ENCODE measurements at regions not wholly inside any gene's neighbourhood (a gene's known extent, or its start where the extent isn't known, plus 50 kb on each side); places are given as distances from the start of the nearest gene placed in this dataset.

DNA sequence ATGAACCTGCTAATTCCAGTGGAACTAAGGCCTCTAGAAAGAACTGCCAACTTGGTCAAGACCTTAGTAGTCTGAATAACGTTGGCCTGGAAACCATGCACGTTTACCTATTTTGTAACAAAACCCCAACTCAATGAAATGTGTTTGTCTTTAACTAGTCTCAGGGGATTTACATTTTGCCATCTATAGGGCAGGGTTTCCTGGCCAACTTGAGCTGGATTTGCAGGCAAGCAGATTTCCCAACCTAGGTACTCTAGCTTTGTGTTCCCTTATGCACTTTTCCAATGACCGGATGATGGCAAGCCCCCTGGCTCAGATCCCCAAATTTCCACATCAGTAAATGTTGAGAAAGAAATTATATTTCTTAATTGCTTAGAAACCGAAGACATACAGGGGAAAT lies 114.5 kb downstream of the IRS2 start:
- no peak overlapping the region for H3K4me3 ChIP-seq (ENCODE audit: low read depth, low read length)
- DNase-seq (ENCODE audit: low read depth), result no peak
- TF ChIP-seq, protein P1, sequence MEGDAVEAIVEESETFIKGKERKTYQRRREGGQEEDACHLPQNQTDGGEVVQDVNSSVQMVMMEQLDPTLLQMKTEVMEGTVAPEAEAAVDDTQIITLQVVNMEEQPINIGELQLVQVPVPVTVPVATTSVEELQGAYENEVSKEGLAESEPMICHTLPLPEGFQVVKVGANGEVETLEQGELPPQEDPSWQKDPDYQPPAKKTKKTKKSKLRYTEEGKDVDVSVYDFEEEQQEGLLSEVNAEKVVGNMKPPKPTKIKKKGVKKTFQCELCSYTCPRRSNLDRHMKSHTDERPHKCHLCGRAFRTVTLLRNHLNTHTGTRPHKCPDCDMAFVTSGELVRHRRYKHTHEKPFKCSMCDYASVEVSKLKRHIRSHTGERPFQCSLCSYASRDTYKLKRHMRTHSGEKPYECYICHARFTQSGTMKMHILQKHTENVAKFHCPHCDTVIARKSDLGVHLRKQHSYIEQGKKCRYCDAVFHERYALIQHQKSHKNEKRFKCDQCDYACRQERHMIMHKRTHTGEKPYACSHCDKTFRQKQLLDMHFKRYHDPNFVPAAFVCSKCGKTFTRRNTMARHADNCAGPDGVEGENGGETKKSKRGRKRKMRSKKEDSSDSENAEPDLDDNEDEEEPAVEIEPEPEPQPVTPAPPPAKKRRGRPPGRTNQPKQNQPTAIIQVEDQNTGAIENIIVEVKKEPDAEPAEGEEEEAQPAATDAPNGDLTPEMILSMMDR (IDR thresholded peaks at IDR 0.05; ENCODE audit: insufficient read depth, low read depth, low read length, missing control alignments), result no peak

DNA sequence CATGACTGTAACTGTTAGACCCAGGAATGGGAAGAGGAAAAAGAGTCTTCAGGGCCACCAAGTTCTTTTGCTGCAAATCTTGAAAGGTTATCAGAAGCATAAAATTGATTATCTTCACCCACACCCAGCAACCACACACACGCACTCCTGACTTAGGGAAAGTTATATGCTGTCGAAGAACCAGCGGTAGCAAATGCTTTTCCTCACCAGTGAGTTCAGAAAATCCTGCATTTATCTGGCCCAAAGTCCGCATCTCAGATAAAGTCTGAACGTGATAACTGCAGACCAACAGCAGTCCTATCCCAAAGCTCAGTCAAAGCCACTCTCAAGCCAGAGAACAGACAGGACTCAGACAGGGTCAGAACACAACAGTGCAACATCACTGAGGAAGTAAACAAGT lies 115.6 kb downstream of the IRS2 start:
- TF ChIP-seq, protein P1 (IDR thresholded peaks at IDR 0.05; ENCODE audit: insufficient read depth, low read depth, low read length, missing control alignments), result no peak
- no peak overlapping the region for H3K4me3 ChIP-seq (ENCODE audit: low read depth, low read length)
- no peak for DNase-seq (ENCODE audit: low read depth)

DNA sequence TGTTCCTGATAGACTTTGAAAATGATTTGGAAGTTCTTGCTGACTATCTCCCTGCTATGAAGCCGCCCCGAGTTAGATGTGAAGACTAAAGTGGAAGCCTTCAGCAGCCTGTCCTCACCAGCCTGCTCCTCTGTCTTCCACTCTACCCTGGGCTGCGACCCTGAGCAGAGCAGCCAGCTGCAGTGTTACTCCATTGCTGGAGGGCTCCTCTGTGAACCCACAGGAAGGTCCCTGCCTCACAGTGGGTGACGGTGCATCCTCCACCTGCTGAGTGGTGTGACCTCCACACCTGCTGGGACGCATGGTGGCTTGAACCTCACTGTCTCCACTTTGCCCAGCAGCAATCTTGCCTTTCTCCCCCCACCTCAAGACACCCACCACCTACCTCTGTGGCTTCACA lies 116.4 kb downstream of the IRS2 start:
- no peak for DNase-seq (ENCODE audit: low read depth)
- TF ChIP-seq, protein P1 (IDR thresholded peaks at IDR 0.05; ENCODE audit: insufficient read depth, low read depth, low read length, missing control alignments), result no peak
- no peak overlapping the region for H3K4me3 ChIP-seq (ENCODE audit: low read depth, low read length)

DNA sequence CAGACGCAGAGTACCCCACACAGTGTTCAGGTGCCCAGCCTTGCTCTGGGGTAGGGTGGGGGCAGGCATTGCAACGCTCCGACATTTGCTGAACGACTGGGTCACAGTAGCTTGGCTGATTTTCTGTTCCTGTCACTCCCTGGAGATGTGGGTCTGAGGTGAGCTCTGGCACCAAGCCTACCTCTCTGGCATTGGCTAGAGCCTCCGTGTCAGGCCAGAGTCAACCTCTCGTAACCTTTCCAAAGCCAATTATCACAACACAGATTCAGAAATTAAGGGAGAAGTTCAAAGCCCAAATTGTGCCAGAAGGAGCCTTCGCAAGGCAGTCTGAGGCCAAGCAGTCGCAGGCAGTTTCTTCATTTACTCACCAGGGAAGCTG lies 117.2 kb downstream of the IRS2 start:
- no peak for DNase-seq (ENCODE audit: low read depth)
- TF ChIP-seq, protein P1 (IDR thresholded peaks at IDR 0.05; ENCODE audit: insufficient read depth, low read depth, low read length, missing control alignments), result no peak
- no peak overlapping the region for H3K4me3 ChIP-seq (ENCODE audit: low read depth, low read length)

DNA sequence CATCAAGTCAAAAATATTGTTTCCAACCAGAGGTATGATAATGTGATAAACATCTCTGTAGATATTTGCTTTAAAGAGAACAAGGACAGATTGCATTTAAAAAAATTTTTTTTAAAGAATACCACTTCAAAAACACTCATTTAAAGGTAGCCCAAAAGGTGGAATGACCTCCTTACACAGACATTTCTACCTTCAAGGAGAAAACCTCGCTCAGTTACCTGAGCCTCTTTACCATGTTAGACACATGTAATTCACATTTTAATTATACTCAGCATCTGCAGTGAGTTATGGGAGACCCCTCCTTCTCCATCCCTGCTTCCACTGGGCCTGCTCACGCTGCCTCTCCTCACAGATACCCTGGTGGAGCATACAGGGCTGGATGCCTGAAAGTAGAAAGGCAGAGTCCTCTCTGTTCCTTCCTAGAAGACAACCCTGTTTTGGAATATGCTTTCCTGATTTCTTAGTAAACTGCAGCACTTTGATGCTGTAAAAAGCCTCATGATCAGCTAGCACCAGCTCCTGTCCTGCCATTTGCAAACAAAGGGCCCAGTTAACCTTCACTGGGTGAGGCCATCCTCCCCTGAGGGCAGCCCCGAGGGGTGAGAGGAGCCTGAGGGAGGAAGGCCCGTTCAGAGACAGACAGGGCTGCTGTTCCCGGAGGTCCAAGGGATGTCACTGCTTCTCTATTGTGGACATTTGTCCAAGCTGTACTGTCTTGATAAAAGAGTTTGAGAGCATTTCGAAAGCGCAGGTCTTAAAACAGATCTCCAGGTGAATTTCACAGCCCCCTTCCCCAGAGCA lies 117.8 kb downstream of the IRS2 start:
- no peak for DNase-seq (ENCODE audit: low read depth)
- TF ChIP-seq, protein P1 (IDR thresholded peaks at IDR 0.05; ENCODE audit: insufficient read depth, low read depth, low read length, missing control alignments), result no peak
- H3K4me3 ChIP-seq (ENCODE audit: low read depth, low read length), result no peak overlapping the region

DNA sequence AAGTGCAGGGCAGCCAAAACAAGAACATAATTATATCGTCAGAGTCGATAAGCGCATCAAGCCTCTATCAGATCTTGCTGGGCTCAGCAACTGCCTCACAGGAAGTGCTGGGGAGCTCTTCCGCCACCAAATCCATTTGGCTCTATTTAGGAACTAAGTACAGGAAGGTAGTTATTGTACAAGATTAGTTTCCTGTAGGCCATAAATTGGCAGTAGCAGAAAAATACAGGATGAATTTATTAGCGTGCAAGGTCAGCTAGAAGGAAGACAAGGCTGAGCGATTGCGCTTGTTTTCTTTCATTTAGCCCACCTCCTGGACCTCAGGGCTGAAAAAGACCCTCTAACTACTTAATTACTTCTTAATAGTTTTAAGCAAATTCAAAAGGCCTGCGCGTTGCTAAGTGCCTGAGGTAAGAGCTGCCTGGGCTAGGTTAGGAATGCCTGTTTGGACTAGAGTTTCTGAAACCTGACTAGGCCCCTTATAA lies 118.5 kb downstream of the IRS2 start:
- TF ChIP-seq, protein P1 (IDR thresholded peaks at IDR 0.05; ENCODE audit: insufficient read depth, low read depth, low read length, missing control alignments), result no peak
- H3K4me3 ChIP-seq (ENCODE audit: low read depth, low read length), result no peak overlapping the region
- no peak for DNase-seq (ENCODE audit: low read depth)

DNA sequence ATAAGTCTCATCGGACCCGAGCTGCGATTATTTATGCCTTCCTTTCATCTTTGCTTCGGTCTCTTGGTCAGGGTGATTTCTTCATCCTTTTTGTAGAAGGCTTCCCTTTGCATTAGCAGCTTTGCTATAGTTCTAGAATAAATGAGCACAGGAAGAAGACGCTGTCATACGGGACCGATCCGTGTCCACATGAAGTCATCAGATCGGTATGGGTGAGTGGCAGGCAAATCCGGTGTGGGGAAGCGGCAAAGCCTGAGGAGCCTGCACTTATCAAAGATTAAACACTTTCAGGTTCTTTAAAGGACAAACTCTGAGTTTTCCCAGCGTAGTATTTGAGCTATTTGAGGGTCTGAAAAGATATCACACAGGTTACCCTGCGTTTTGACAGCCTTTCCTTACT lies 119.3 kb downstream of the IRS2 start:
- H3K4me3 ChIP-seq (ENCODE audit: low read depth, low read length), result no peak overlapping the region
- TF ChIP-seq, protein P1 (IDR thresholded peaks at IDR 0.05; ENCODE audit: insufficient read depth, low read depth, low read length, missing control alignments), result no peak
- DNase-seq (ENCODE audit: low read depth), result no peak

All from GM12865 (cell line).